Parathyroid adenoma (tissue), 2 donors: ENCODE measurements at regions not wholly inside any gene's neighbourhood (a gene's known extent, or its start where the extent isn't known, plus 50 kb on each side); places are given as distances from the start of the nearest gene placed in this dataset.

ENCODE experiments used
- H2AFZ ChIP-seq: fragments of 300-600 bp; sonication (generic); one replicate; pipeline ENCODE4 v1.7.0; 2017; ENCODE audit warnings: antibody characterized with exemption, mild to moderate bottlenecking
- H3K27ac ChIP-seq: fragments of 300-600 bp; sonication (generic); one replicate; pipeline ENCODE4 v1.7.0; 2017
- H3K27me3 ChIP-seq: fragments of 300-600 bp; sonication (generic); one replicate; pipeline ENCODE4 v1.7.0; 2017; ENCODE audit warnings: low read length; ENCODE audit not compliant: control insufficient read depth, insufficient read depth
- H3K36me3 ChIP-seq: fragments of 300-600 bp; sonication (generic); one replicate; pipeline ENCODE4 v1.7.0; 2017; ENCODE audit warnings: low read length; ENCODE audit not compliant: control insufficient read depth, insufficient read depth
- H3K4me1 ChIP-seq: fragments of 300-600 bp; sonication (generic); one replicate; pipeline ENCODE4 v1.7.0; 2017; ENCODE audit warnings: control low read depth
- H3K4me2 ChIP-seq: fragments of 300-600 bp; sonication (generic); one replicate; pipeline ENCODE4 v1.7.0; 2017; ENCODE audit warnings: low read length
- H3K4me3 ChIP-seq: fragments of 300-600 bp; sonication (generic); one replicate; pipeline ENCODE4 v1.7.0; 2017; ENCODE audit warnings: low read depth, low read length
- H3K79me2 ChIP-seq: fragments of 300-600 bp; sonication (generic); one replicate; pipeline ENCODE4 v1.7.0; 2017; ENCODE audit warnings: control low read depth
- H3K9ac ChIP-seq: fragments of 300-600 bp; sonication (generic); one replicate; pipeline ENCODE4 v1.7.0; 2017; ENCODE audit warnings: mild to moderate bottlenecking
- H3K9me3 ChIP-seq: fragments of 300-600 bp; sonication (generic); one replicate; pipeline ENCODE4 v1.7.0; 2017; ENCODE audit warnings: low read length; ENCODE audit not compliant: control insufficient read depth
- TF ChIP-seq, protein P1 (sequence below): fragments of 300-600 bp; sonication (generic); IDR thresholded peaks from one replicate; pipeline ENCODE4 v1.7.0; 2017; ENCODE audit warnings: antibody characterized with exemption, mild to moderate bottlenecking
- donor health status: primary hyperparathyroidism.

DNA sequence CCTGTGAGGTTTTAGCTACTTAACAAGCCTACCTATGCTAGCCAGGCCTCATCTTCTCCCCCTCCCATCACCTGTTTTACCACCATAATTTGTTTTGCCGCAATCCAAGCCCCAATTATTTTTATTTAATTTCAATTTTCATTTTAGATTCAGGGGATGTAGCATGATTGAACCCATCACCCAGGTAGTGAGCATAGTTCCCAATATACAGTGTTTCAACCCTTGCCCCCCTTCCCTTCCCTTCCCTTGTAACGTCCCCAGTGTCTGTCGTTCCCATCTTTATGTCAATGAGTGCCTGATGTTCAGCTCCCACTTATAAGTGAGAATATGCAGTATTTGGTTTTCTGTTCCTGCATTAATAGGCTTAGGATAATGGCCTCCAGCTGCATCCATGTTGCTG lies 885.0 kb downstream of the UQCRFS1 start:
- no peak overlapping the region for H2AFZ ChIP-seq
- no peak overlapping the region for H3K4me2 ChIP-seq
- no peaks in the 10 kb centered on the region for H3K79me2 ChIP-seq
- H3K4me3 ChIP-seq = no peak overlapping the region
- H3K9ac ChIP-seq = no peak overlapping the region
- no peaks in the 10 kb centered on the region for H3K36me3 ChIP-seq
- TF ChIP-seq, protein P1, sequence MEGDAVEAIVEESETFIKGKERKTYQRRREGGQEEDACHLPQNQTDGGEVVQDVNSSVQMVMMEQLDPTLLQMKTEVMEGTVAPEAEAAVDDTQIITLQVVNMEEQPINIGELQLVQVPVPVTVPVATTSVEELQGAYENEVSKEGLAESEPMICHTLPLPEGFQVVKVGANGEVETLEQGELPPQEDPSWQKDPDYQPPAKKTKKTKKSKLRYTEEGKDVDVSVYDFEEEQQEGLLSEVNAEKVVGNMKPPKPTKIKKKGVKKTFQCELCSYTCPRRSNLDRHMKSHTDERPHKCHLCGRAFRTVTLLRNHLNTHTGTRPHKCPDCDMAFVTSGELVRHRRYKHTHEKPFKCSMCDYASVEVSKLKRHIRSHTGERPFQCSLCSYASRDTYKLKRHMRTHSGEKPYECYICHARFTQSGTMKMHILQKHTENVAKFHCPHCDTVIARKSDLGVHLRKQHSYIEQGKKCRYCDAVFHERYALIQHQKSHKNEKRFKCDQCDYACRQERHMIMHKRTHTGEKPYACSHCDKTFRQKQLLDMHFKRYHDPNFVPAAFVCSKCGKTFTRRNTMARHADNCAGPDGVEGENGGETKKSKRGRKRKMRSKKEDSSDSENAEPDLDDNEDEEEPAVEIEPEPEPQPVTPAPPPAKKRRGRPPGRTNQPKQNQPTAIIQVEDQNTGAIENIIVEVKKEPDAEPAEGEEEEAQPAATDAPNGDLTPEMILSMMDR = no peak
- no peaks in the 10 kb centered on the region for H3K9me3 ChIP-seq
- H3K4me1 ChIP-seq = no peaks in the 10 kb centered on the region
- no peak overlapping the region for H3K27ac ChIP-seq
- no peaks in the 10 kb centered on the region for H3K27me3 ChIP-seq

DNA sequence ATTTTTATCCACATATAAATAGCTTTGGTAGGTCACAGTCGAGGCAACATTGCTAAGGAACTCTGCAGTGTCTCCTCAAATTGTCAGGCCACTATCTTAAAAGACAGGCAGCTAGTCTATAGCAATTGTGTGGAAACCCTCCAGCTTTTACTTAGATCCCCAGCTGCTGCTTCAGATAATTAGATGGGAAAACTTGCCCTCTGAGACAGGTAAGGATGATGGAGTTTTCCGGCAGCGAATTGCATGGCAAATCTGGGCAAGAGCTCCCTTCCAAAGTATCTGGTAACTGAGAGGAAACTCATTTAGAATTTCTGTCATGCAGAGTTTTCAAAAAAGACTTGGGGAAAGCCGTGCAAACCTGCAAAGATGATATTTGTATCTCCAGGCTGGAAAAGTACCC lies 886.2 kb downstream of the UQCRFS1 start:
- H3K27ac ChIP-seq = no peak overlapping the region
- no peaks in the 10 kb centered on the region for H3K79me2 ChIP-seq
- no peak overlapping the region for H3K9ac ChIP-seq
- H3K4me2 ChIP-seq = no peak overlapping the region
- H3K4me1 ChIP-seq = no peaks in the 10 kb centered on the region
- H3K9me3 ChIP-seq = no peaks in the 10 kb centered on the region
- no peak overlapping the region for H2AFZ ChIP-seq
- H3K27me3 ChIP-seq = no peaks in the 10 kb centered on the region
- H3K36me3 ChIP-seq = no peaks in the 10 kb centered on the region
- TF ChIP-seq, protein P1 = no peak
- no peak overlapping the region for H3K4me3 ChIP-seq

DNA sequence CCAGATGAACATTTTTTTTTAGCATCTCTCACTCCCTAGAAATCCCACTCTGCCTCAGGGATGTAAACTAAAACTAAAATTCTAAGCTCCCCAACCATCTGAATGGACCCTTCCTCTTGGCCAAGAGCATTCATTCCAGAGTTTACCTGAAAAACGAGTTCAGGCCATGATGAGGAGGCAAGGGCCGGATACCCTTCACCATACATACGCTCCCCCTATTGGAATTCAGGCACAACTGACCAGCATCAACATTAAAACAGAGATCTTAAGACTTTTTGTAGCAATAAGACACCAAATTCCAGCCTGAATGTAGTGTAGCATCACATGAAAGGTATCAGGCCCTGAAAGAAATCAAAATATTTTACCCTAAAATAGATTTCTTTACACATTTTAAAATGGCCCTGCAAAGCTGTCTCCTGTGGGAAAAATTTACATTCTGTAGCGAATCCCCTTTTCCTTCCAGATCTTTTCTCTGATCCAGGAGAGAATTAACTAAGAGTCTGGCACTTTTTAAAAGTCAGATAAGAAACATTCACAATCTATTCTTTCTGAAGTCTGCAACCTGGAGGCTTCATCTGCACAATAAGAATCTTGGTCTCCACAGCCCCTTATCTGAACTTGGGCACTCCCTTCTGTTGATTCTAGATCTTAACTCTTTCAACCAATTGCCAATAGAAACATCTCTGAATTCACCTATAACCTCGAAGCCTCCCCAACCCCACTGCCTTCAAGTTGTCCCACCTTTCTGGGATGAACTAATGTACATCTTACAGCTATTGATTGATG lies 888.5 kb downstream of the UQCRFS1 start:
- Histone ChIP-seq H3K4me3 (no peak overlapping the region), H3K9me3 (no peaks in the 10 kb centered on the region), H3K4me2 (no peak overlapping the region), H3K36me3 (no peaks in the 10 kb centered on the region), H2AFZ (no peak overlapping the region), H3K9ac (no peak overlapping the region), H3K4me1 (no peaks in the 10 kb centered on the region), H3K27ac (no peak overlapping the region), H3K27me3 (no peaks in the 10 kb centered on the region), H3K79me2 (no peaks in the 10 kb centered on the region)
- TF ChIP-seq, protein P1 = no peak

DNA sequence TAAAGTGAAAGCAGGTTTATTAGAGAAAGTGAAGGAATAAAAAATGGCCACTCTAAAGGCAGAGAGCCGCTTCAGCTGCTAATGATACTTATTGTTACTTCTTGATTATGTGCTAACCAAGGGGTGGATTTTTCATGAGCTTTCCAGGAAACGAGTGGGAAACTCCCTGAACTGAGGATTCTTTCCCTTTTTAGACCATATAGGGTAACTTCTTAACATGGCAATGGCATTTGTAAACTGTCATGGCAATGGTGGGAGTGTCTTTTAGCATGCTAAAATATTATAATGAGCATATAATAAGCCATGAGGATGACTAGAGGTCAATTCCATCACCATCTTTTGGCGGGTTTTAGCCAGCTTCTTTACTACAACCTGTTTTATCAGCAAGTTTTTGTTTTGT lies 890.0 kb downstream of the UQCRFS1 start:
- H3K4me3 ChIP-seq = no peak overlapping the region
- H2AFZ ChIP-seq = no peak overlapping the region
- no peaks in the 10 kb centered on the region for H3K4me1 ChIP-seq
- no peaks in the 10 kb centered on the region for H3K27me3 ChIP-seq
- no peak overlapping the region for H3K27ac ChIP-seq
- TF ChIP-seq, protein P1 = no peak
- H3K4me2 ChIP-seq = no peak overlapping the region
- H3K79me2 ChIP-seq = no peaks in the 10 kb centered on the region
- H3K9ac ChIP-seq = no peak overlapping the region
- H3K36me3 ChIP-seq = no peaks in the 10 kb centered on the region
- no peaks in the 10 kb centered on the region for H3K9me3 ChIP-seq

DNA sequence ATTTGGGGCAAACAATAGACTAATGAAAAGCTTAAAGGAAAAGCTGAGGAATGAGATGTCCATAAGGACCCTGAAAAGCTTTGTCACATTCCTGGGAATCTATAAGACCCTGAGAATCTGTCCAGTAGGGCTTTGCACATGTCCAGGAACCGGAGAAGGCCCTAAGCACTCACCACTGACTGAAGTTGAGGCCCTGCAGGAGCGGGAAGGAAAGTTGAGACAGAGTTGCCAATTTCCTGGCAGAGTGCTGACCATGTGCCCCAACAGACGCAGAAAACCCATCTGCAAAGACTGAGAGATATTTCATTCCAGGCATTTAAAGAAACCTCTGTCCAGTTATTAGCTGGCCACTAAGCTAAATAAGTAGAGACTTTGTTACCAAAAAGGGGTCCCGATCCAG lies 890.5 kb downstream of the UQCRFS1 start:
- H3K9ac ChIP-seq = no peak overlapping the region
- H3K4me3 ChIP-seq = no peak overlapping the region
- H3K9me3 ChIP-seq = no peaks in the 10 kb centered on the region
- H3K36me3 ChIP-seq = no peaks in the 10 kb centered on the region
- TF ChIP-seq, protein P1 = no peak
- no peak overlapping the region for H3K27ac ChIP-seq
- no peaks in the 10 kb centered on the region for H3K4me1 ChIP-seq
- no peak overlapping the region for H3K4me2 ChIP-seq
- no peaks in the 10 kb centered on the region for H3K27me3 ChIP-seq
- no peak overlapping the region for H2AFZ ChIP-seq
- H3K79me2 ChIP-seq = no peaks in the 10 kb centered on the region
